SU-DHL-6 (cell line): ENCODE measurements at regions not wholly inside any gene's neighbourhood (a gene's known extent, or its start where the extent isn't known, plus 50 kb on each side); places are given as distances from the start of the nearest gene placed in this dataset.

Experiments used
- H2AFZ ChIP-seq: fragments of 200-600 bp; sonication (generic); 2 replicates; pipeline ENCODE4 v1.6.1; 2014; ENCODE audit warnings: low read depth, mild to moderate bottlenecking, moderate library complexity, mixed read lengths, antibody characterized with exemption, low read length; ENCODE audit not compliant: severe bottlenecking
- H3F3A ChIP-seq: fragments of 200-600 bp; shearing (Covaris generic); 2 replicates; pipeline ENCODE4 v1.6.0; 2016; ENCODE audit warnings: antibody characterized with exemption, mild to moderate bottlenecking; ENCODE audit not compliant: insufficient read depth
- H3K27ac ChIP-seq: fragments of 200-600 bp; sonication (generic); 2 replicates; pipeline ENCODE4 v1.5.1; 2016; ENCODE audit warnings: low read depth, mild to moderate bottlenecking, low read length, moderate library complexity, mixed read lengths
- H3K27me3 ChIP-seq: fragments of 200-600 bp; sonication (generic), shearing (Covaris generic); 2 replicates; pipeline ENCODE4 v1.6.0; 2014; ENCODE audit warnings: mild to moderate bottlenecking, low read length
- H3K36me3 ChIP-seq: fragments of 200-600 bp; sonication (generic); 2 replicates; pipeline ENCODE4 v1.6.1; 2014; ENCODE audit warnings: mild to moderate bottlenecking, low read length, mixed read lengths
- H3K4me2 ChIP-seq: fragments of 300-600, 200-600 bp; shearing (Covaris generic), sonication (generic); 2 replicates; pipeline ENCODE4 v1.6.0; 2014; ENCODE audit warnings: low read length, low read depth, mild to moderate bottlenecking; ENCODE audit not compliant: poor library complexity, severe bottlenecking
- H3K4me3 ChIP-seq: fragments of 200-600 bp; sonication (generic); 2 replicates; pipeline ENCODE4 v1.5.1; 2014; ENCODE audit warnings: antibody characterized with exemption, low read length, mild to moderate bottlenecking, mixed read lengths; ENCODE audit not compliant: insufficient read depth, poor library complexity, severe bottlenecking
- H3K79me2 ChIP-seq: fragments of 200-600 bp; sonication (generic); 2 replicates; pipeline ENCODE4 v1.6.1; 2014; ENCODE audit warnings: mild to moderate bottlenecking, low read length, moderate library complexity; ENCODE audit not compliant: insufficient read depth
- H3K9ac ChIP-seq: fragments of 200-600 bp; sonication (generic); 2 replicates; pipeline ENCODE4 v1.7.0; 2014; ENCODE audit warnings: mild to moderate bottlenecking, low read length
- H3K9me2 ChIP-seq: fragments of 200-600 bp; sonication (generic); replicated peaks from 2 replicates; pipeline ENCODE4 v1.6.1; 2014; ENCODE audit warnings: low read length; ENCODE audit not compliant: insufficient read depth
- H3K9me3 ChIP-seq: fragments of 200-600 bp; sonication (generic); 2 replicates; pipeline ENCODE4 v1.6.1; 2014; ENCODE audit warnings: low read length, mixed read lengths; ENCODE audit not compliant: insufficient read depth
- H4K20me1 ChIP-seq: fragments of 200-600 bp; sonication (generic); 2 replicates; pipeline ENCODE4 v1.6.1; 2014; ENCODE audit warnings: low read depth, mild to moderate bottlenecking, antibody characterized with exemption, low read length, moderate library complexity, mixed read lengths
- EZH2phosphoT487 ChIP-seq: fragments of 200-600 bp; sonication (generic), shearing (Covaris generic); conservative IDR thresholded peaks from 2 replicates; pipeline ENCODE4 v1.6.1; 2018; ENCODE audit warnings: mild to moderate bottlenecking, antibody characterized with exemption, low read length, moderate library complexity, mixed read lengths
- TF ChIP-seq, protein P1 (sequence below): fragments of 200-600 bp; sonication (generic); IDR thresholded peaks from one replicate; pipeline ENCODE4 v1.5.1; 2017; ENCODE audit warnings: antibody characterized with exemption, mild to moderate bottlenecking, low read length, moderate library complexity; ENCODE audit not compliant: insufficient read depth, poor library complexity, severe bottlenecking

- H3K9me3 ChIP-seq: no peaks in the 10 kb centered on the region
- H3K36me3 ChIP-seq: no peaks in the 10 kb centered on the region
- TF ChIP-seq, protein P1, sequence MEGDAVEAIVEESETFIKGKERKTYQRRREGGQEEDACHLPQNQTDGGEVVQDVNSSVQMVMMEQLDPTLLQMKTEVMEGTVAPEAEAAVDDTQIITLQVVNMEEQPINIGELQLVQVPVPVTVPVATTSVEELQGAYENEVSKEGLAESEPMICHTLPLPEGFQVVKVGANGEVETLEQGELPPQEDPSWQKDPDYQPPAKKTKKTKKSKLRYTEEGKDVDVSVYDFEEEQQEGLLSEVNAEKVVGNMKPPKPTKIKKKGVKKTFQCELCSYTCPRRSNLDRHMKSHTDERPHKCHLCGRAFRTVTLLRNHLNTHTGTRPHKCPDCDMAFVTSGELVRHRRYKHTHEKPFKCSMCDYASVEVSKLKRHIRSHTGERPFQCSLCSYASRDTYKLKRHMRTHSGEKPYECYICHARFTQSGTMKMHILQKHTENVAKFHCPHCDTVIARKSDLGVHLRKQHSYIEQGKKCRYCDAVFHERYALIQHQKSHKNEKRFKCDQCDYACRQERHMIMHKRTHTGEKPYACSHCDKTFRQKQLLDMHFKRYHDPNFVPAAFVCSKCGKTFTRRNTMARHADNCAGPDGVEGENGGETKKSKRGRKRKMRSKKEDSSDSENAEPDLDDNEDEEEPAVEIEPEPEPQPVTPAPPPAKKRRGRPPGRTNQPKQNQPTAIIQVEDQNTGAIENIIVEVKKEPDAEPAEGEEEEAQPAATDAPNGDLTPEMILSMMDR: no peak
- no peak for TF ChIP-seq EZH2phosphoT487
- H3F3A ChIP-seq: no peaks in the 10 kb centered on the region
- H3K4me3 ChIP-seq: no peak overlapping the region
- no peak overlapping the region for H3K4me2 ChIP-seq
- peak overlapping the region; percentile 56 for H2AFZ ChIP-seq
- no peaks in the 10 kb centered on the region for H3K27me3 ChIP-seq
- H4K20me1 ChIP-seq: no peaks in the 10 kb centered on the region
- no peaks in the 10 kb centered on the region for H3K9me2 ChIP-seq
- no peaks in the 10 kb centered on the region for H3K79me2 ChIP-seq
- H3K9ac ChIP-seq: no peak overlapping the region
- no peak overlapping the region for H3K27ac ChIP-seq
Measured at GRCh38 chr21:18917622-18918021, 514.0 kb upstream of the TMPRSS15 start.

DNA sequence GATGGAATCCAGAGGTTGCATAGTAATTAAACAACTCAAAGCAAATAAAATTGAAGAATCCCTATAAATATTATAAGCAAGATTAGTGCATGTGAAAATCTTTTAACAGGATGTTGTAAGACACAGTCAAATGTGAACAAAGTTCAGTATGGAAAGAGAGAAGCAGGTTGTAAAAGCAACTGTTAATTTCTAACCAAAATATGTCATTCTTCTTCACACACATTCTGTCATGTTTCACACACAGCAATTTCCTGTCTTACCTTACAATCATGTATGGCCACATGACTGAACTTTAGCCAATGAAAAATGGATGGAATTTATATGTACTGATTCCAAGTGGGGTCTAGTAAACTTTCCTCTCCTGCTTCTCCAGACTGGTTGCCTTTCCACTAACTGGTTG lies 527.7 kb upstream of the TMPRSS15 start:
- Histone ChIP-seq H3K9me2 (no peaks in the 10 kb centered on the region), H4K20me1 (no peaks in the 10 kb centered on the region), H3K36me3 (no peaks in the 10 kb centered on the region), H3F3A (no peaks in the 10 kb centered on the region), H3K27ac (no peak overlapping the region), H3K79me2 (no peaks in the 10 kb centered on the region), H3K9ac (no peak overlapping the region), H3K9me3 (0 out of 2 replicates have a peak, but pooled peaks cover 4% of the 10 kb centered on the region), H3K4me3 (no peak overlapping the region), H2AFZ (no peak overlapping the region), H3K4me2 (no peak overlapping the region), H3K27me3 (no peaks in the 10 kb centered on the region)
- TF ChIP-seq EZH2phosphoT487: no peak
- TF ChIP-seq, protein P1: no peak

- Histone ChIP-seq H4K20me1 (no peaks in the 10 kb centered on the region), H3K27ac (no peak overlapping the region), H2AFZ (peak overlapping the region; percentile 6), H3K27me3 (no peaks in the 10 kb centered on the region), H3F3A (no peaks in the 10 kb centered on the region), H3K9me2 (no peaks in the 10 kb centered on the region), H3K4me2 (no peak overlapping the region), H3K36me3 (no peaks in the 10 kb centered on the region; the same call in 1 of the 2 replicates), H3K9me3 (no peaks in the 10 kb centered on the region), H3K79me2 (no peaks in the 10 kb centered on the region), H3K4me3 (no peak overlapping the region), H3K9ac (no peak overlapping the region)
- TF ChIP-seq EZH2phosphoT487: no peak
- TF ChIP-seq, protein P1: no peak
Measured at GRCh38 chr21:18937337-18937736, 533.8 kb upstream of the TMPRSS15 start.

- H4K20me1 ChIP-seq: no peaks in the 10 kb centered on the region
- H3K4me2 ChIP-seq: no peak overlapping the region
- no peak overlapping the region for H2AFZ ChIP-seq
- H3K79me2 ChIP-seq: no peaks in the 10 kb centered on the region
- H3K9me3 ChIP-seq: no peaks in the 10 kb centered on the region
- TF ChIP-seq, protein P1: no peak
- TF ChIP-seq EZH2phosphoT487: no peak
- no peak overlapping the region for H3K27ac ChIP-seq
- H3K9ac ChIP-seq: no peak overlapping the region
- no peaks in the 10 kb centered on the region for H3K9me2 ChIP-seq
- H3K4me3 ChIP-seq: no peak overlapping the region
- H3F3A ChIP-seq: no peaks in the 10 kb centered on the region
- no peaks in the 10 kb centered on the region; the same call in 1 of the 2 replicates for H3K36me3 ChIP-seq
- H3K27me3 ChIP-seq: no peaks in the 10 kb centered on the region
Measured at GRCh38 chr21:18940791-18941190, 537.2 kb upstream of the TMPRSS15 start.
